Middle frontal gyrus (tissue), 1 donor: ENCODE measurements at regions not wholly inside any gene's neighbourhood (a gene's known extent, or its start where the extent isn't known, plus 50 kb on each side); places are given as distances from the start of the nearest gene placed in this dataset.

Source experiments
- DNase-seq: peaks from one replicate; pipeline ENCODE4 v3.0.0-alpha.2; 2015; ENCODE audit warnings: low spot score; ENCODE audit errors: extremely low spot score

DNA sequence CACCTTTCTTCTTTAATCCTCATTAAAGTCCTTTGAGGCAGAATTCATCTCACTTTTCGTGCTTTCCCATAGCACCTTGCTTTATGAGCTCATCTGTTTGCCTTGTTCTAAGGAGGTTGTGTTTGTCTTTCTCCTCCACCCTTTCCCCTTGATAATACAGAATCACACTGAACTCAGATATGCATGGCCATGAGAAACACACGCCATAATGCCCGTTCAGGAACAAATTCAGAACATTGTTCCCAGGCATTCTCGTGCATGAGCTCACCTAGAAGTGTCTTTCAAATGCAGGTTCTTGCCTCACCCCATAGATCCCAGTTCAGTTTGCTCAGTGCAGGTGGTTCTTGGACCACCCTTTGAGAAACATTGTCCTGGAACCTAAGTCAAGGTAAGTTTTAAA is 71.1 kb downstream of the TMEM114 start:
- DNase-seq, result no peak

DNA sequence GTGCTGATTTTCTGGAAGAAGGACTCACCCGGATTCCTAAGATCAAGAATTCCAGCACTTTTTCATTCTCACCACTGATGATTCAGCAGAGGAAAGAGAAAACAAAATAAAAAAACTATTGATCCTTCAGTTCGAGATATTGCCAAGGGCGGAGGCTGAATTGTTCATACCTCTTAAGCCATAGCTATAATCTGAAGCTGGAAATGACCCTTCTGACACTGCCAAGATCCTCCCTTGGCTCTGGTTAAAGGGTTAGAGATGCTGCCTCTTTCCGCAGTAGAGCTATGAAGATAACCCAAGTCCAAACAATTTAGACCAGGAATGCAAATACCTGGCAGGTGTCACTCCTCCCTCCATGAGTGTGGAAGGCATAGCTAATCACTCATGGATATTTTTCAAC is 73.0 kb downstream of the TMEM114 start:
- no peak for DNase-seq

DNA sequence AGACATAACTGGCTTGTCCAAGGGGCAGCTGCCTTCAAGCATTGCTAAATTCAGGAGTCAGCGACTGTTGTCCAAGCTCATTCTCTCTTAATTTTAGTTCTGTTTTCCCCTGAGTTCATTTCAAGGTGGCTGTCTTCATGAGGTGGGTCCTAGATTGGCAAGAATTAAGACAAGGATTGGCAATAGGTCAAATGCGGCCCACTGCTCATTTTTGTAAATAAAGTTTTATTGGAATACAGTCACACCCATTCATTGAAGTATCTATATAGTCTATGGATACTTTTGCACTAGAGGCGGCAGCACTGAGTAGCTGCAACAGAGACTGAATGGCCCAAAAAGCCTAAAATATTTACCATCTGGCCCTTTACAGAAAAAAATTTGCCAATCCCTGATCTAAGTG is 73.8 kb downstream of the TMEM114 start:
- no peak for DNase-seq

DNA sequence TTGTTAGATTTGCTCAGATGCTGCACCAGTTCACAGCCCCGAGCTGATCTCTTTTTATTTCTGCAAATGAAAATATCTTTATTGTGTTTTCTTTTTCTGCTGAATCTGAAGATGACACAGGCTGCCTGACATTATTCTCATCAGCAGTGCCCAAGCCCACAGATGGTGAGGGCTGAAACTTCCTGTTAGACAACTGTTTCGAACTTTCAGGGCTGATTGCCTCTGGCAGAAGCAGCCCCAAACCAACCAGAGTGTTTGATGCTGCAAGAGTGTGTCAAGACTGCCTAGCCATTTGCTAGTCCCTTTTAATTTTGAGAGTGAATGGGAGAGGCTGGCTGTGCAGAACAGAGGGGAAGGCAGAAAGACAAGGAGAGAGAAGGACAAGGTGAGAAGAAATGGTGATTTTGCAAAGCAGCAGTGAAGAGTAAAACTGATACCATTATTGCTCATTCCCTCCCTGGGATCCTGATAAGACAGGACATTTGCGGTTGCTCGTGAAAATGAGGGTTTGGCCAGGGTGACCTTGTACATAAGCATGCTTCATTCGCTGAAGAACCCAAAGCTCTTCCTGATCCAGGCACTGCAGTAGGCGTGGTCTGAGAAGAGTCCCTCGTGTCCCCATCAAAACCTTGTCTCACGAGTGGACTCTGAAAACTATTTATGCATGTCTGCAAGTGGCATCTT is 77.2 kb downstream of the TMEM114 start:
- DNase-seq, result no peak

DNA sequence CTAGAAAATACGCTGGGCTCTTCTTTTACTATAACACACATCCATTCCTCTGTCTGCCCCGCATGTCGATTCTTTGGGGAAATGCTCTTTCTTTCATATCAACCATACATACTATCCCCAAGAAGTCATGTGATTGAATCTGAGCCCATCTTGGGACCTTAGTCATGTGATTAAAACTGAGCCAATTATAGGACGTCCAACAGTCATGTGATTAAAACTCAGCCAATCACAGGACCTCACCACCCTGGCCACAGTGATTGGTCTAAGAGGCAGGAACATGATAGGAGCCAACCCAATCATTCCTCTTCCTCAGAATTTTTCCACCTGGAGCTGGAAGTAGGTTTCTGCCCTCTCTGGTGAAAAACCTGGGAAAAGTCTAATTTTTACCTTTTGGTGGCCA is 78.8 kb downstream of the TMEM114 start:
- no peak for DNase-seq

DNA sequence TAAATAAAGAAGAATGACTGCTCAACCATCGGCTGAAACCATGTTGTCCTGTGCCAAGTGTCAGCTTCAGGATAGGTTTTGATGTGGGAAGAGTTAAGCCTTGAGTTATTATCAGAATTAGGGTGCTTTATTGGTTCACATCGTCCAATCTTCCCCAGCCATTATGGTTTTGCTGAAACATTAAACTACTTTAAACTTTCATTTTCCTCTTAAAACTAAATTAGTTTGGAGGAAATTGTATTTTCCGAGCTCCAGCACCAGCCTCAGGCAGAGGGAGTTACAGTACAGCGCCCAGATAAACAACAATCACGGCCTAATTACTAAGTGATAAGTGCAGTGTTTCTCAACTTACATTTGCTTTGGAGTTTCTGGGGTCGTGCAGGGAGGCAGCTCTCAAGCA is 80.2 kb downstream of the TMEM114 start:
- DNase-seq, result no peak

DNA sequence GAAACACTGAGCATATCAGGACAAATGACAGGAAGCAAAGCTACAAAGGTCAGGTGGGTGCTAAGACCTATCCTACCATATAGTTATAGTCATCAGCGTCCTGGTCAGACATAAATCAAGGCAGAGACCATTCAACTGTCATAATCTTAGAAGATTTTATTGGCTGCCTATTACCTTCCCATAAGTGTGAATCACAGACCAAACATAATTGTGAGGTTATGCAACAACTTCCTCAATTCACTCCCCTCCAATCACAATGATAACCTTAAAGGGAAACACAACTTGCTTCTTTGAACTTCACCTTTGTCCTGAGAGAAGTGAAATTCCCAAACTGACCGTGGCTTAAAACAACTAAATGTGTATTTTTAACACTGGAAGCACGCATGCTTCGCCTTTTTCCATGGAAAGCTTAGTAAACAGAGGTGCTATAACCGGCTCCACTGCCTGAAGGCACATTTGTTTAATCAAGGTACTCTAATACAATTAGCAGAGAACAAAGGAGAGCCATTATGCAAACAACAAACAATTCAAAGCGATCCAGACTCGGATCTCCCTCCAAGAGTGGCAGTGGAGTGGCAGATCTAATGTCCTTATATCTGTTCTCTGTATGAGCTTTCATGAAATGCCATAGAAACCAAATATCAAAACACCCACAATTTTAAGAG is 84.9 kb downstream of the TMEM114 start:
- DNase-seq, result no peak

DNA sequence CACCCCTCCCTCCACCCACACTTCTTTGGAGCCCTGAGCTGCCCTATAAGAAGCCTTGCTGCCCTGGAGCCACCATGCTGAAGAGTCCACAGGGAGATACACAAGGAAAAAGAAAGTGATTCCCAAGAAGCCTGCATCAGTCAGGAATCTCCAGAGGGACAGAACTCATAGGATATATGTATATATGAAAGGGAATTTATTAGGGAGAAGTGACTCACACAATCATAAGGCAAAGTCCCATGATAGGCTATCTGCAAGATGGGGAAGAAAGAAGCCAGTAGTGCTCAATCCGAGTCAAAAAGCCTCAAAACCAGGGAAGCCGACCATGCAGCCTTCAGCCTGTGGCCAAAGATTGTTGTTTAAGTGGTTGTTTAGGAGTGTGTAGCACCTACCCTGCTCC is 87.9 kb downstream of the TMEM114 start:
- DNase-seq, result no peak

DNA sequence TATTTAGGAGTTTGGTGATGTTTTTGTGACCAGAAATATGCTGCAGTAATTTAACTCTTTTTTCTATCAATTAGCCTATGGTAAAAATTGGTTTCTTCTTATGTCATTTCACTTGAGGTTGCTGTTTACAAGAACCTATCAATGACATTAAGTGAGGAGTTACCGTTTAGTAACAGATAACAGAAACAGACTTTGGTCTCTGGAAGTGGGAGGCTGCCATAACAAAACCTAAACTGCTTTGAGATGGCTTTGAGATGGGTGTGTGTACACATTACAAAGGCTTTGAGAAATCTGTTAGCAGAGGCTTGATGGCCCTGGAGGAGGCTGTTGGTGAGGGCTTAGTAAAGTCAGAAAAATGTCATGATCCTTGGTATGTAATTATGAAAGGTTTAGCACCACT is 90.0 kb downstream of the TMEM114 start:
- no peak for DNase-seq

DNA sequence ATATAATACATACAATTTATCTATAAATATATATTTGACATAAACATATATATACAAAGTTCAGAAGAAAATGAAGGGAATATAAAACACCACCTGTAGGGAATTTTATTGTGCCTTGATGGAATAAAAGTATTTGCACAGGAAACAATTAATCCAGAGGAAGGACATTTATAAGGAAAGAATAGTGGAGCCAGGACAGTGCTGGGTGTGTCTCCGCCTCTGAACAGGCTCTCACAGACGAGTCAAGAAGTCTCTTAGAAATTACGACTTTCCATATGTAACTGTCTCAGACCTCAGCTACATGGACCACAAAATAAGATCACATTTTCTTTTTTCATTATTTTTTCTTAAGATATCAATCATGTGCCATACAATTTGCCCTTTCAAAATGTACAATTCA is 93.9 kb downstream of the TMEM114 start:
- DNase-seq, result no peak

DNA sequence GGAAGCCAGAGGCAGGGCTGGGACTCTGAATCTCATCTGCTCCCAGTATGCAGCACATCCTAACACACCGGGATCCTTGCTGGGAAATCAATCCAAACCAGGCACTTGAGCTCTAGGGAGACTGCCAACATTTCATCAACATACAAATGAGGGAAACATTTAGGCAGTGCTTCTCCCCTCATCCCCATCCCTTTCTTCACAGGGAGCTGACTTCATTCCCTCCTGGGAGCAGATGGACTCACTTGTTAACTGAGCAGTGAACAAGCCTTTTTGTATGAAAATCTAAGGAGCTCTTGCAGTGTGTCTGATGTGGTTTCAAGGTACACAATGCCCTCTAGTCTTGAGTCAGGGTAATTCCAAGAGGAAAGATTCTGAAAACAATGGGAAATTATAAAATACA is 96.3 kb downstream of the TMEM114 start:
- peak; percentile 12 for DNase-seq

DNA sequence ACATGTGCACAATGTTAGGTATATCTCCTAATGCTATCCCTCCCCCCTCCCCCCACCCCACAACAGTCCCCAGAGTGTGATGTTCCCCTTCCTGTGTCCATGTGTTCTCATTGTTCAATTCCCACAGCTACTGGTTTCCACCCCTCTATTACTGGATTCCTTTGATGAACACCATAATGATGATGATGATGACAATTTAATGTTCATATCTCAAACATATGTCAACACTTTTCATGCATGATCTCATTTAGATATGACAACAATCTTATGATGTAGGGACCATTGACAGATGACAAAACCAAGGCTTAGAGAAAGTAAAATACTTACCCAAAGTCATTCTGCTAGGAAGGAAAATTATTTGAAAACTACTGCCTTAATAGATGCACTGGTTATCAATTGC is 97.6 kb downstream of the TMEM114 start:
- DNase-seq, result no peak

DNA sequence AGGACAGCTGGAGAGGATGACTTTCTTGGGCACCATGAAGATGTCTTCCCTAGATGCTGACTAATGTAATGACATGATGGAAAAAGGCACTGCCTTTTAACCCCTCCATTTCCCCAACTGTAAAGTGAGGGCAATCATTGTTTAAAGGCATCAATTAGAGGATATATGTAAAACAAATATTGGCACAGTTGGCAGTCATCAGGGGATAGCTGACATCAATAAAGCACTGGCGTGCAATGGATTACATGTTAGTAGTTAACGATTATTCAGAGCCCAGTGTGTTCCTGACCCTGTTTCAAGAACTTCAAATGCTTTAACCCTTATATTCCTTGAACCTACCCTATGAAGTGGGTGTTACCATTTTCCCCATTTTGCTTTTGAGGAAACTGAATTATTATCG is 100.7 kb downstream of the TMEM114 start:
- no peak for DNase-seq

DNA sequence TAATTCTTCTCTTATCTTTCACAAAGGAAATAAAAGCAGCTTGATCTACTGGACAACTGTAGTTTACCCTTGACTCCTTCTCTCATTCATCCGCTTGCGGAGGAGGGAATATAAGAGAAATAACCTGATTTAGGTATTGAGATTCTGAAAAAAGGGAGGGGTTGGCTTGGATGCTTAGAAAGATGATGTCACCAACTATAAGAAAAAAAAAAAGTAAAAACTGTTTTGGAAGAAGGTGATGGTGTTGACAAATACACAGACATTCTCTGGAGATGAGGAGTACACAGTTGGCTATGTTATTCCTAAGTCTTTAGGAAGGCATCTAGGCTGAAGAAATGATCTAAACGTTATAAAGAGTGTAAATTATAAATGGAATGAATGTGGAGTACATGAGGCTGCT is 103.3 kb downstream of the TMEM114 start:
- DNase-seq, result no peak

DNA sequence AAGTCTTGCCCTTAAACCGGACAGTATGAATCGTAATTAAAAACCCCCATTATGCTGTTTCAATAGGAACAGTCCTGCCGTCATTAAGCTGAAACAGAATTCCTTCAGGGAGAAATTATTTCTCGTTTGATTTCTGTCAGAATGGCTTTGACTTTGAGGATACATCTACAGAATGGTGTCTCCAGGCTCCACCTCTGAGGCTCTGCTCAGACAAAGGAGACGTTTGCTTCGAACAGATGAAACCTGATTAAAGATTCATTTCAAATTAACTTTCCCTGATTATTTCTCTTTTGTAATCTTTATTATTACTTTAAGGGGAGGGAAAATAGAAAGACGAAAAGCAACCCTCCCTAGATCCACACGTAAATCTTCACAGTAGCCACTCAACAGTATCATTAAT is 106.9 kb downstream of the TMEM114 start:
- no peak for DNase-seq

DNA sequence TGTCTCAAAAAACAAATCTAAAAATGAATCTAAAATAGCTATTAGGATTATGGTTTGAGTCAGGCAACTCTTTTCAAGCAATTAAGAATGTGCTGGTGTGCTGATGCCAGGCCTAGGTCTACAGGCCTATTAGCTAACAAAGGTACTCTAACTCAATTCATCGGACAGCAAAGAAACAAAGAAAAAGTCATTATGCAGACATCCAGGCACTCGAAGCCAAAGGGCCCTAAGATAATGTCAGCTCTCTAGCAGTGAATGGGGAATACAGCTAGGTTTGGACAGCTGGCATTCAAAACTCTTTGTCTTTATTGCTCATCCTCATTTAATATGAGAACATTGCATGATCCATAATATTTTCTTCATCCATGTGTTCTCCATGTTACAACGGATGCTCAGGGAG is 108.5 kb downstream of the TMEM114 start:
- DNase-seq, result no peak

DNA sequence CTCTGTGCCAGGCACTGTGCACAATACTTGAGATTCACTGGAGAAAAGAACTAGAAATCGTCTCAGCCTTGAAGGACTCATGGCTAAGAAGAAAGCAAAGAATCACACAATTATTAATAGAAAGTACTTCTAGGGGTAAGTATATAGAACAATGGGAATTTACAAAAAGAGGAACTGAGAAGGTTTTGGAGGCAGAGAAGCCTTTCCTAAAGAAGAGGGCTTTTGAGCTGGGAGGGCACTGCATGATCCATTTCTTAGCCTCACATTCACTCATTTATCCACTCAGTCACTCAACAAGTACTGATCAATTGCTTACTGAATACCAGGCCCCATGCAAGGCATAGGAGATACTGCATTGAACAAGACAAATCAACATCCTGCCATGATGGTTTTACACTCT is 113.5 kb downstream of the TMEM114 start:
- DNase-seq, result no peak

DNA sequence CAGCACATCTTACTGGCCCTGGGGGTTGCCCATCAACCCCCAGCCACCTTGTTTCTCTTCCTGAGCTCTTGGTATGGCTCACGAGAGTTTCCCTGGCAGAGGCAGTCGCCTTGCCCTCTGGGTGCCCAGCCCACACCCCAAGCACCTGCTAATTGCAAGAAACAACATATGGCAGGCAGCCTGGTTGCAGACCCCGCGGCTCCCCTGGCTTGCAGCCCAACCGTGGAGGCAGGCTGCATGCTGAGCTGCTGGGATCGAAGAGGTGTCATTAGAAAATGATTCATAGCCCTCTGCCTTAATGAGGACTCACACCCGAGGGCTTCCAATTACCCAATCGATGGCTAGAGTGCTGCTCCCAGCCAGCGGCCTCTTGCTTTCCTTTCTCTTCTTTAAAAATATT is 115.7 kb downstream of the TMEM114 start:
- no peak for DNase-seq

DNA sequence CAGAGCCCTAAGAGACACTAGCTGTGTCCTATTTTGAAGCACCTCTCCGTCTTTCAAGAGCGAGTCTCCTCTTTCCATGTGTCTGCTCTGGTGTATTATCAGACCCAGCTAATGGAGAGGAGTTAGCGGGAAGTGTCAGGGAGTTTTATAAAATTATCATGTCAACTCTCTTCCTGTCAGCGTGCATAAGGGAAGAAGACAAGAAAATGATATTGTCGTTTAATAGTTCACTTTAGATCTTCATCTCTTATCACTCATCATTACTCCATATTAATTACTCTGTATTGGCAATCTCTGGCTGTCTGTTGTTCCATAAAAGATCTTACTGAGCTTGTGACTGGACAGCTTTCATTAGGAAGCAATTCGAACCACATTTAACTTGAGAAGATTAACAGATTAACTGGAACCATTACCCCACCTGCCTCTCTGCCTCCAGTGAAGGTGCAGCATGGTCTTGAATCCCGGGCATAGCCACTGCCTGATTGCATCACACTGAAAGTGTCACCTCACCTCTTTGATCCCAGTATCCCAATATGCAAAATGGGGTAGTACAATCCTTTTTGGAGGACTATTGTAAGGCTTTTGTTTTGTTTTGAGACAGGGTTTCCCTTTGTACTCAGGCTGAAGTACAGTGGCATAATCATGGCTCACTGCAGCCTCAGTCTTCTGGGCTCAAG is 121.1 kb downstream of the TMEM114 start:
- no peak for DNase-seq

DNA sequence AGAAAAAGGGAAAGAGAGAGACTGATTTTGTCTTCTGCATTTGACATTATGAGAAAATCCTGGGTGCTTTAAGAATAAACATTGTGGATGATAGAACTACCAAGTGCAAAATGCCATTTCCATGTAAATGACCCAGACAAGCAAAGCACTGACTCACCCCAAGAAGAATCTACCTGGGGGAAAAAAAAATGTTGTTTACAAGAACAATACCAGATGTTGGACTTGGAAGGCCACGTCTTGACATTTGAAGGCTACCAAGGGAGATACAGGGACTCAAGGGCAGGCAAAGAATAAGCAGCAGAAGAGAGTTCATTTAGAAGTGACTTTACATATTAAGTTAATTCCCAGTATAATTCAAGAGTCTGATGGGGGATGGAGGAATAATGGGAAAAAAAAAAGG is 125.3 kb downstream of the TMEM114 start:
- no peak for DNase-seq

DNA sequence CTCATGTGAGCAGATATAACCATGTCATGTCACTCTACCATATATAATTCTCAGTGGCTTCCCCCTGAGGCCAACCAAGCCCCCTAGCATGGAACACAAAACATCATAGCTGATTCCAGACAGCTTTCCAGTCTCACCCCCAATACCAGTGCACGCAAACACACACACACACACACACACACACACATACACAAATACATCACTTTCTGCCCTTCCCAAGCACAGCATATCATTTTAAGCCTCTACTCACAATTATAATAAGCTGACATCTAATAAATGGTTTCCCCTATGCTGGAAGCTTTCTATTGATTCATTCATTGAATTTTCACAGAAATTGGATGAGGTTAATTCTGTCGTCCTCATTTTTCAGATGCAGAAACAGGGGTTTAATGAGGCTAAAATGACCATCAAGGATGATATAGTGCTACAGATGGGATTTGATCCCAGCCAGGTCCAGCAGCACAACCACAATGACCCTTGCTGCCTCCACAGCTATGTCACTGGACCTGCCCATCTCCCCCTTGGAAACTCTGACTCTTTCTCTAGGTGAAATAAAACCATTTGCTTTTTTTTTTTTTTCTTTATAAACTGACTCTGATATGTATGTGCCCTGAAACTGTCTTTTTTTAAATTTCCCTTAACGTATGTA is 131.1 kb downstream of the TMEM114 start:
- no peak for DNase-seq

DNA sequence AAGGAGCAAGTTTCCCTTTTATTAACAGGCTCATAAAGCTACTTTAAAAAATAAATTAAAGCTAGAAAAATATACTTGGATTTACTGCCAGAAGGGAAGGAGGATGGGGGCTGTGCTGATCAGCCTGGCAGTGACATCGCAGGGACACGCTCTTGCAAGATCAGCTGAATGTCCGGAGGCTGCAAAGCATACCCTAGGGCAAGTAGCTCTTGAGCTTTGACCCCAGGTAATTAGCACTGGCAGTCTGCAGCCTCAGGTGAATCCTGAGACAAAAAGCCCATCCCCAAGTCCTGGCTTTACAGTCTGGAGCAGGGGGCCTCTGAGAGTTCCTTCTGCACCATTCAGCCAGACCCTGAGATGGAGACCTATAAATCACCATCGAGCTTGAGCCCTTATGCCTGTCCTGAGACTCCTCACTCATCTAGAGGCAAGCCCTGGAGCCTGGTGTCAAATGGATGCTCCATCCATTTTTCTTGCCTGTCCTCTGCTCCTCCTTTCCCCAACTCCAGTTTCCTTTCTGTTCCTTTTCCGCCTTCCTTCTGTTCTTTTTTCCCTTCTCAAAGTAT is 131.7 kb downstream of the TMEM114 start:
- no peak for DNase-seq
